Fibroblast of lung (primary cell): ENCODE measurements at regions not wholly inside any gene's neighbourhood (a gene's known extent, or its start where the extent isn't known, plus 50 kb on each side); places are given as distances from the start of the nearest gene placed in this dataset.

Experiments used
- DNase-seq, 2 donors: peaks; one replicate each; pipeline versions ENCODE4 v3.0.0 to v3.0.0-alpha.2; 2010; ENCODE audit warnings: low read depth in 2 of 2
- H2AFZ ChIP-seq: 2 replicates; pipeline ENCODE4 v1.5.1; 2012; ENCODE audit warnings: low read length, control low read depth, inconsistent platforms
- H3K27ac ChIP-seq: 2 replicates; pipeline ENCODE4 v1.5.1; 2011; ENCODE audit warnings: low read length, control low read depth; ENCODE audit not compliant: insufficient read depth
- H3K27me3 ChIP-seq: 2 replicates; pipeline ENCODE4 v1.5.1; 2011; ENCODE audit warnings: mild to moderate bottlenecking, low read length; ENCODE audit not compliant: control insufficient read depth, insufficient read depth
- H3K36me3 ChIP-seq: 2 replicates; pipeline ENCODE4 v1.5.1; 2011; ENCODE audit warnings: low read length; ENCODE audit not compliant: control insufficient read depth, insufficient read depth
- H3K4me1 ChIP-seq: 2 replicates; pipeline ENCODE4 v1.5.1; 2011; ENCODE audit warnings: low read length; ENCODE audit not compliant: control insufficient read depth, insufficient read depth; ENCODE audit errors: extremely low read depth
- H3K4me2 ChIP-seq: 2 replicates; pipeline ENCODE4 v1.5.1; 2011; ENCODE audit warnings: low read length, control low read depth; ENCODE audit not compliant: insufficient read depth; ENCODE audit errors: extremely low read depth
- H3K4me3 ChIP-seq, 4 experiments: fragments of 200-600 bp in 1 of 4; sonication (generic) in 1 of 4; replicated peaks in 1 of 4; 2 replicates each; pipeline ENCODE4 v1.5.1; 2011 to 2016; ENCODE audit warnings: low read length in 4 of 4, low read depth in 3 of 4, mild to moderate bottlenecking in 3 of 4, control low read depth in 2 of 4, inconsistent platforms in 1 of 4, mixed read lengths in 1 of 4; ENCODE audit not compliant: insufficient read depth in 1 of 4; ENCODE audit errors: control extremely low read depth in 1 of 4
- H3K79me2 ChIP-seq: 2 replicates; pipeline ENCODE4 v1.5.1; 2012; ENCODE audit warnings: mild to moderate bottlenecking, low read length, inconsistent platforms; ENCODE audit not compliant: control insufficient read depth, insufficient read depth
- H3K9ac ChIP-seq: 2 replicates; pipeline ENCODE4 v1.5.1; 2011; ENCODE audit warnings: mild to moderate bottlenecking, low read length, control low read depth; ENCODE audit not compliant: insufficient read depth
- H3K9me3 ChIP-seq: 2 replicates; pipeline ENCODE4 v1.5.1; 2012; ENCODE audit warnings: low read depth, low read length; ENCODE audit not compliant: control insufficient read depth, insufficient read depth
- H4K20me1 ChIP-seq: 2 replicates; pipeline ENCODE4 v1.5.1; 2011; ENCODE audit warnings: low read length; ENCODE audit not compliant: control insufficient read depth, insufficient read depth; ENCODE audit errors: extremely low read depth
- EZH2 ChIP-seq: IDR thresholded peaks from 2 replicates; pipeline ENCODE4 v1.5.1; 2012; ENCODE audit warnings: low read length, control low read depth, mild to moderate bottlenecking; ENCODE audit errors: missing control alignments
- TF ChIP-seq, protein P1 (sequence below), 2 donors: IDR thresholded peaks in 1 of 2; conservative IDR thresholded peaks in 1 of 2; 1 replicate in 1 of 2; 2 replicates in 1 of 2; pipeline ENCODE4 v1.5.1; 2011 to 2012; ENCODE audit warnings: low read length in 2 of 2, control low read depth in 1 of 2, inconsistent platforms in 1 of 2, low read depth in 1 of 2, mild to moderate bottlenecking in 1 of 2

DNA sequence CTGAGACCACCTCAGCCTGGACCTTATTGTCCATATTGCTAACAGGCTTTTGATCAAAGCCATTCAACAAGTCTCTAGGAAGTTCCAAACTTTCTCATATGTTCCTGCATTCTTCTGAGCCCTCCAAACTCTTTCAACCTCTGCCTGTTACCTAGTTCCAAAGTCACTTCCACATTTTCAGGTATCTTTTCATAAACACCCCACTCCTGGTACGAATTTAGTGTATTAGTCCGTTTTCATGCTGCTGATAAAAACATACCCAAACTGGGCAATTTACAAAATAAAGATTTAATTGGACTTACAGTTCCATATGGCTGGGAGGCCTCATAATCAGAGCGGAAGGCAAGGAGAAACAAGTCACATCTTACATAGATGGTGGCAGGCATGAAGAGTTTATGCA, 836.8 kb downstream of the SORCS1 start:
- H3K79me2 ChIP-seq = no peaks in the 10 kb centered on the region
- no peak overlapping the region for H3K9ac ChIP-seq
- no peak overlapping the region for H3K4me2 ChIP-seq
- H3K27me3 ChIP-seq = no peaks in the 10 kb centered on the region
- TF ChIP-seq, protein P1, sequence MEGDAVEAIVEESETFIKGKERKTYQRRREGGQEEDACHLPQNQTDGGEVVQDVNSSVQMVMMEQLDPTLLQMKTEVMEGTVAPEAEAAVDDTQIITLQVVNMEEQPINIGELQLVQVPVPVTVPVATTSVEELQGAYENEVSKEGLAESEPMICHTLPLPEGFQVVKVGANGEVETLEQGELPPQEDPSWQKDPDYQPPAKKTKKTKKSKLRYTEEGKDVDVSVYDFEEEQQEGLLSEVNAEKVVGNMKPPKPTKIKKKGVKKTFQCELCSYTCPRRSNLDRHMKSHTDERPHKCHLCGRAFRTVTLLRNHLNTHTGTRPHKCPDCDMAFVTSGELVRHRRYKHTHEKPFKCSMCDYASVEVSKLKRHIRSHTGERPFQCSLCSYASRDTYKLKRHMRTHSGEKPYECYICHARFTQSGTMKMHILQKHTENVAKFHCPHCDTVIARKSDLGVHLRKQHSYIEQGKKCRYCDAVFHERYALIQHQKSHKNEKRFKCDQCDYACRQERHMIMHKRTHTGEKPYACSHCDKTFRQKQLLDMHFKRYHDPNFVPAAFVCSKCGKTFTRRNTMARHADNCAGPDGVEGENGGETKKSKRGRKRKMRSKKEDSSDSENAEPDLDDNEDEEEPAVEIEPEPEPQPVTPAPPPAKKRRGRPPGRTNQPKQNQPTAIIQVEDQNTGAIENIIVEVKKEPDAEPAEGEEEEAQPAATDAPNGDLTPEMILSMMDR (conservative IDR thresholded peaks at IDR 0.05 in 1 of 2, IDR thresholded peaks at IDR 0.05 in 1 of 2; ENCODE audit: low read depth in 1 of 2, low read length in 2 of 2) = no peak
- TF ChIP-seq EZH2 = no peak
- H3K36me3 ChIP-seq = no peaks in the 10 kb centered on the region
- H3K27ac ChIP-seq = no peak overlapping the region
- H2AFZ ChIP-seq = no peak overlapping the region
- no peak overlapping the region for H3K4me3 ChIP-seq
- DNase-seq = no peak
- H4K20me1 ChIP-seq = no peaks in the 10 kb centered on the region
- no peaks in the 10 kb centered on the region for H3K4me1 ChIP-seq
- H3K9me3 ChIP-seq = no peaks in the 10 kb centered on the region

GRCh38 chr10:106320876-106321275, 843.6 kb downstream of the SORCS1 start:
- H2AFZ ChIP-seq = no peak overlapping the region
- no peak overlapping the region for H3K9ac ChIP-seq
- H3K27me3 ChIP-seq = no peaks in the 10 kb centered on the region
- no peak overlapping the region for H3K27ac ChIP-seq
- TF ChIP-seq, protein P1 (conservative IDR thresholded peaks at IDR 0.05 in 1 of 2, IDR thresholded peaks at IDR 0.05 in 1 of 2; ENCODE audit: low read depth in 1 of 2, low read length in 2 of 2) = no peak
- no peak for TF ChIP-seq EZH2
- no peaks in the 10 kb centered on the region for H4K20me1 ChIP-seq
- no peak overlapping the region for H3K4me3 ChIP-seq
- H3K36me3 ChIP-seq = no peaks in the 10 kb centered on the region
- H3K9me3 ChIP-seq = no peaks in the 10 kb centered on the region
- H3K4me2 ChIP-seq = no peak overlapping the region
- H3K79me2 ChIP-seq = no peaks in the 10 kb centered on the region
- no peaks in the 10 kb centered on the region for H3K4me1 ChIP-seq
- DNase-seq = no peak

GRCh38 chr10:106320078-106320477, 844.4 kb downstream of the SORCS1 start:
- Histone ChIP-seq H4K20me1 (no peaks in the 10 kb centered on the region), H3K4me2 (no peak overlapping the region), H3K4me1 (no peaks in the 10 kb centered on the region), H3K27ac (no peak overlapping the region), H3K9ac (no peak overlapping the region), H3K79me2 (no peaks in the 10 kb centered on the region), H3K27me3 (no peaks in the 10 kb centered on the region), H2AFZ (no peak overlapping the region), H3K36me3 (no peaks in the 10 kb centered on the region), H3K9me3 (no peaks in the 10 kb centered on the region), H3K4me3 (no peak overlapping the region)
- TF ChIP-seq, protein P1 (conservative IDR thresholded peaks at IDR 0.05 in 1 of 2, IDR thresholded peaks at IDR 0.05 in 1 of 2; ENCODE audit: low read depth in 1 of 2, low read length in 2 of 2) = no peak
- no peak for TF ChIP-seq EZH2
- DNase-seq = no peak
